Loucy (cell line): ENCODE measurements at regions not wholly inside any gene's neighbourhood (a gene's known extent, or its start where the extent isn't known, plus 50 kb on each side); places are given as distances from the start of the nearest gene placed in this dataset.

Experiments used
- H2AFZ ChIP-seq: fragments of 200-600 bp; sonication (generic); 2 replicates; pipeline ENCODE4 v1.6.0; 2016; ENCODE audit warnings: antibody characterized with exemption, mild to moderate bottlenecking, low read length, moderate library complexity
- H3F3A ChIP-seq: fragments of 200-600 bp; 2 replicates; pipeline ENCODE4 v1.6.0; 2016; ENCODE audit warnings: antibody characterized with exemption, low read depth, mild to moderate bottlenecking
- H3K27me3 ChIP-seq: fragments of 200-600 bp; sonication (generic); 2 replicates; pipeline ENCODE4 v1.6.1; 2014; ENCODE audit warnings: low read length, mild to moderate bottlenecking; ENCODE audit not compliant: insufficient read depth, poor library complexity, severe bottlenecking
- H3K36me3 ChIP-seq: fragments of 200-600 bp; sonication (generic); 2 replicates; pipeline ENCODE4 v1.6.1; 2016; ENCODE audit warnings: low read length; ENCODE audit not compliant: insufficient read depth
- H3K4me1 ChIP-seq: fragments of 200-600 bp; sonication (generic); 2 replicates; pipeline ENCODE4 v1.5.1; 2014; ENCODE audit warnings: low read length, mild to moderate bottlenecking; ENCODE audit not compliant: insufficient read depth, poor library complexity, severe bottlenecking
- H3K4me2 ChIP-seq: fragments of 200-600 bp; sonication (generic); 2 replicates; pipeline ENCODE4 v1.6.0; 2014; ENCODE audit warnings: antibody characterized with exemption, low read length, low read depth, mild to moderate bottlenecking; ENCODE audit not compliant: poor library complexity, severe bottlenecking
- H3K4me3 ChIP-seq: fragments of 200-600 bp; sonication (generic); 2 replicates; pipeline ENCODE4 v1.5.1; 2014; ENCODE audit warnings: low read length, mild to moderate bottlenecking, mixed read lengths; ENCODE audit not compliant: poor library complexity, severe bottlenecking
- H3K79me2 ChIP-seq: fragments of 200-600 bp; sonication (generic); 2 replicates; pipeline ENCODE4 v1.6.1; 2014; ENCODE audit warnings: low read length; ENCODE audit not compliant: insufficient read depth
- H3K9ac ChIP-seq: fragments of 200-600 bp; sonication (generic); 2 replicates; pipeline ENCODE4 v1.6.0; 2014; ENCODE audit warnings: mild to moderate bottlenecking, low read depth, low read length, moderate library complexity; ENCODE audit not compliant: poor library complexity, severe bottlenecking
- H3K9me2 ChIP-seq: fragments of 200-600 bp; sonication (generic); replicated peaks from 2 replicates; pipeline ENCODE4 v1.6.1; 2016; ENCODE audit warnings: low read depth, low read length, mixed read lengths
- H3K9me3 ChIP-seq: fragments of 200-600 bp; sonication (generic); 2 replicates; pipeline ENCODE4 v1.6.1; 2014; ENCODE audit warnings: mild to moderate bottlenecking, antibody characterized with exemption, low read length, low read depth; ENCODE audit not compliant: insufficient read depth
- H4K20me1 ChIP-seq: fragments of 200-600 bp; sonication (generic); 2 replicates; pipeline ENCODE4 v1.6.0; 2014; ENCODE audit warnings: antibody characterized with exemption, low read length, mild to moderate bottlenecking; ENCODE audit not compliant: insufficient read depth, poor library complexity, severe bottlenecking
- EZH2phosphoT487 ChIP-seq: fragments of 200-600 bp; IDR thresholded peaks from 2 replicates; pipeline ENCODE4 v1.6.1; 2018; ENCODE audit warnings: antibody characterized with exemption, mild to moderate bottlenecking, moderate library complexity, borderline replicate concordance
- TF ChIP-seq, protein P1 (sequence below): fragments of 200-600 bp; sonication (generic); conservative IDR thresholded peaks from 2 replicates; pipeline ENCODE4 v1.5.1; 2014; ENCODE audit warnings: mild to moderate bottlenecking, antibody characterized with exemption, low read length

DNA sequence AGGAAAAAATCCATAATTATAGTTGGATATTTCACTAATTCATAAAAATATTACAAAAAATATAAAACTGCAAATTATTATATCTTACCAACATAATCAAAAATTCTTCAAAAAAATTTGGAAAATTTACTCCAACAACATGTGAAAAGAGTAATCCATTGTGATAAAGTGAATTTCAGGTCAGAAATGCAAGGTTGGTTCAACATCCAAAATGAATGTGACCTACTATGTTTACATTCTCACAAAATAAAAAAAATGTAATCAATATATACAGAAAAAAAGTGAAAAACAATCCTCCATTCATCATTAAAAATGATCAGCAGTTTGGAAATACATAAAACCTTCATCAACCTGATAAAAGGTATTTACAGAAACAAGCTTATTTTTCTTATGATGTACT, 1252.2 kb downstream of the JRKL start:
- TF ChIP-seq EZH2phosphoT487 = no peak
- TF ChIP-seq, protein P1, sequence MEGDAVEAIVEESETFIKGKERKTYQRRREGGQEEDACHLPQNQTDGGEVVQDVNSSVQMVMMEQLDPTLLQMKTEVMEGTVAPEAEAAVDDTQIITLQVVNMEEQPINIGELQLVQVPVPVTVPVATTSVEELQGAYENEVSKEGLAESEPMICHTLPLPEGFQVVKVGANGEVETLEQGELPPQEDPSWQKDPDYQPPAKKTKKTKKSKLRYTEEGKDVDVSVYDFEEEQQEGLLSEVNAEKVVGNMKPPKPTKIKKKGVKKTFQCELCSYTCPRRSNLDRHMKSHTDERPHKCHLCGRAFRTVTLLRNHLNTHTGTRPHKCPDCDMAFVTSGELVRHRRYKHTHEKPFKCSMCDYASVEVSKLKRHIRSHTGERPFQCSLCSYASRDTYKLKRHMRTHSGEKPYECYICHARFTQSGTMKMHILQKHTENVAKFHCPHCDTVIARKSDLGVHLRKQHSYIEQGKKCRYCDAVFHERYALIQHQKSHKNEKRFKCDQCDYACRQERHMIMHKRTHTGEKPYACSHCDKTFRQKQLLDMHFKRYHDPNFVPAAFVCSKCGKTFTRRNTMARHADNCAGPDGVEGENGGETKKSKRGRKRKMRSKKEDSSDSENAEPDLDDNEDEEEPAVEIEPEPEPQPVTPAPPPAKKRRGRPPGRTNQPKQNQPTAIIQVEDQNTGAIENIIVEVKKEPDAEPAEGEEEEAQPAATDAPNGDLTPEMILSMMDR = no peak
- H3F3A ChIP-seq = no peaks in the 10 kb centered on the region
- no peaks in the 10 kb centered on the region for H3K27me3 ChIP-seq
- H3K4me1 ChIP-seq = no peaks in the 10 kb centered on the region
- H2AFZ ChIP-seq = no peak overlapping the region
- no peaks in the 10 kb centered on the region for H3K9me3 ChIP-seq
- no peak overlapping the region for H3K9ac ChIP-seq
- no peaks in the 10 kb centered on the region for H3K79me2 ChIP-seq
- no peaks in the 10 kb centered on the region for H4K20me1 ChIP-seq
- H3K9me2 ChIP-seq = no peaks in the 10 kb centered on the region
- no peaks in the 10 kb centered on the region for H3K36me3 ChIP-seq
- H3K4me2 ChIP-seq = no peak overlapping the region
- no peak overlapping the region for H3K4me3 ChIP-seq

GRCh38 chr11:97645736-97646135, 1255.9 kb downstream of the JRKL start:
- no peaks in the 10 kb centered on the region for H3K27me3 ChIP-seq
- no peak overlapping the region for H2AFZ ChIP-seq
- no peak overlapping the region for H3K4me2 ChIP-seq
- no peaks in the 10 kb centered on the region for H4K20me1 ChIP-seq
- no peak overlapping the region for H3K4me3 ChIP-seq
- TF ChIP-seq EZH2phosphoT487 = no peak
- TF ChIP-seq, protein P1 = no peak
- H3K9me3 ChIP-seq = no peaks in the 10 kb centered on the region
- no peaks in the 10 kb centered on the region for H3F3A ChIP-seq
- H3K9ac ChIP-seq = no peak overlapping the region
- no peaks in the 10 kb centered on the region for H3K36me3 ChIP-seq
- no peaks in the 10 kb centered on the region for H3K4me1 ChIP-seq
- no peaks in the 10 kb centered on the region for H3K9me2 ChIP-seq
- H3K79me2 ChIP-seq = no peaks in the 10 kb centered on the region

DNA sequence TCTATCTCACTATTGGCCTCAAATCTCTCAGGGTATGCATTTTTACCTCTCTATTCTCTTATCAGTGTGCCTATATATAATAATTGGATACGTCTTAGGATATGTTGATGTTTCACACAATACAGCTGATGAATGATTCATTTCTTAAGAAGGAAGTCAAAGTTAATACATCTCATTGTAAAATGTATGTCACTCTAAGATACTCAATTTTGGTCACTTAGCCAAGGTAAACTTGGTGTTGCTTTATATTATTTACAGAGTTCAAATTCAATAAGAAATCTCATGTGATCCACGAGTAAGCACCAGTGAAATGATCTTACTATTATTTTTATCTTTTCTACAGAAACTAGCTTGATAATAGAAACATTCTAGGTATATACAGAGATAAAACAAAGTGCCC, 1266.5 kb downstream of the JRKL start:
- H3K27me3 ChIP-seq = no peaks in the 10 kb centered on the region
- H2AFZ ChIP-seq = no peak overlapping the region
- no peaks in the 10 kb centered on the region for H3K36me3 ChIP-seq
- no peaks in the 10 kb centered on the region for H3K4me1 ChIP-seq
- no peak overlapping the region for H3K9ac ChIP-seq
- no peaks in the 10 kb centered on the region for H3K9me3 ChIP-seq
- no peak overlapping the region for H3K4me3 ChIP-seq
- H3K9me2 ChIP-seq = no peaks in the 10 kb centered on the region
- H4K20me1 ChIP-seq = no peaks in the 10 kb centered on the region
- no peak overlapping the region for H3K4me2 ChIP-seq
- no peaks in the 10 kb centered on the region for H3F3A ChIP-seq
- H3K79me2 ChIP-seq = no peaks in the 10 kb centered on the region
- no peak for TF ChIP-seq EZH2phosphoT487
- TF ChIP-seq, protein P1 = no peak
